PC-3 (cell line): ENCODE measurements at regions not wholly inside any gene's neighbourhood (a gene's known extent, or its start where the extent isn't known, plus 50 kb on each side); places are given as distances from the start of the nearest gene placed in this dataset.
"Not testable (repeated sequence)": the region's sequence is repeated elsewhere in the genome, so short reads cannot be mapped to it uniquely, and the experiment has no call there.

Source experiments
- ATAC-seq: fragments of 200-7000 bp; cut with Tn5 transposase; 2 replicates; pipeline ENCODE4 v1.9.1; 2020; ENCODE audit warnings: mild to moderate bottlenecking, moderate library complexity
- BruUV-seq: library from RNA; stranded (reverse); fragments of 400-500 nt; replicated peaks from 2 replicates; lab custom pipeline; 2021; lab: Mats Ljungman, UMichigan
- CTCF ChIA-PET: fragments of 300-600 bp; sonication (Branson Sonifier 250); formaldehyde crosslinking; loops from one replicate; lab custom pipeline; 2022; ENCODE audit warnings: antibody characterized with exemption; lab: Charles Lee
- POLR2A ChIA-PET: fragments of 300-600 bp; sonication (Branson Sonifier 250); formaldehyde crosslinking; loops from one replicate; lab custom pipeline; 2022; ENCODE audit warnings: antibody characterized with exemption; ENCODE audit not compliant: unreplicated experiment; lab: Charles Lee
- DNase-seq: peaks from one replicate; pipeline ENCODE4 v3.0.0-alpha.2; 2015
- H2AFZ ChIP-seq: fragments of 300-600 bp; sonication (generic); 2 replicates; pipeline ENCODE4 v1.6.0; 2016; ENCODE audit warnings: antibody characterized with exemption, low read length
- H3F3A ChIP-seq: fragments of 300-600 bp; sonication (generic); one replicate; pipeline ENCODE4 v1.6.0; 2017; ENCODE audit warnings: antibody characterized with exemption, low read length, control low read depth, mild to moderate bottlenecking; ENCODE audit not compliant: unreplicated experiment
- H3K27ac ChIP-seq: fragments of 300-600 bp; sonication (generic); 2 replicates; pipeline ENCODE4 v1.5.1; 2016; ENCODE audit warnings: mild to moderate bottlenecking, low read length
- H3K27me3 ChIP-seq: fragments of 300-600 bp; sonication (generic); 2 replicates; pipeline ENCODE4 v1.6.1; 2016; ENCODE audit warnings: low read length, mixed read lengths
- H3K36me3 ChIP-seq: fragments of 300-600 bp; sonication (generic); 2 replicates; pipeline ENCODE4 v1.6.1; 2016; ENCODE audit warnings: low read depth, mixed run types, low read length, mixed read lengths
- H3K4me1 ChIP-seq: fragments of 300-600 bp; sonication (generic); 2 replicates; pipeline ENCODE4 v1.5.1; 2016; ENCODE audit warnings: low read length; ENCODE audit not compliant: insufficient read depth
- H3K4me2 ChIP-seq: fragments of 300-600 bp; sonication (generic); 2 replicates; pipeline ENCODE4 v1.6.0; 2016; ENCODE audit warnings: low read length
- H3K4me3 ChIP-seq: fragments of 300-600 bp; sonication (generic); 2 replicates; pipeline ENCODE4 v1.5.1; 2016; ENCODE audit warnings: mild to moderate bottlenecking, low read length, mixed read lengths
- H3K79me2 ChIP-seq: fragments of 300-600 bp; sonication (generic); 2 replicates; pipeline ENCODE4 v1.6.1; 2017; ENCODE audit warnings: low read length, mixed read lengths
- H3K9ac ChIP-seq: fragments of 300-600 bp; sonication (generic); 2 replicates; pipeline ENCODE4 v1.6.0; 2016; ENCODE audit warnings: mild to moderate bottlenecking, low read length
- H3K9me2 ChIP-seq: fragments of 300-600 bp; sonication (generic); replicated peaks from 2 replicates; pipeline ENCODE4 v1.6.1; 2016; ENCODE audit warnings: mixed run types, low read length, mixed read lengths
- H3K9me3 ChIP-seq: fragments of 300-600 bp; sonication (generic); 2 replicates; pipeline ENCODE4 v1.6.1; 2016; ENCODE audit warnings: low read length, mixed read lengths
- H4K20me1 ChIP-seq: fragments of 300-600 bp; sonication (generic); 2 replicates; pipeline ENCODE4 v1.6.1; 2016; ENCODE audit warnings: low read length, mixed read lengths
- EZH2 ChIP-seq: fragments of 300-600 bp; sonication (generic); IDR thresholded peaks from one replicate; pipeline ENCODE4 v1.6.1; 2017; ENCODE audit warnings: antibody characterized with exemption, mild to moderate bottlenecking, low read length; ENCODE audit not compliant: unreplicated experiment
- EZH2phosphoT487 ChIP-seq: fragments of 300-600 bp; sonication (generic); IDR thresholded peaks from 2 replicates; pipeline ENCODE4 v1.6.1; 2018; ENCODE audit warnings: mild to moderate bottlenecking, antibody characterized with exemption, low read length, borderline replicate concordance
- intact Hi-C: fragments of 100-400 bp; cut with micrococcal nuclease; formaldehyde crosslinking; loops from 2 replicates; pipeline ENCODE4 v1.9.0; 2023
- TF ChIP-seq, protein P1 (sequence below): fragments of 300-600 bp; sonication (generic); conservative IDR thresholded peaks from 2 replicates; pipeline ENCODE4 v1.5.1; 2017; ENCODE audit warnings: antibody characterized with exemption, low read depth, mild to moderate bottlenecking, low read length

DNA sequence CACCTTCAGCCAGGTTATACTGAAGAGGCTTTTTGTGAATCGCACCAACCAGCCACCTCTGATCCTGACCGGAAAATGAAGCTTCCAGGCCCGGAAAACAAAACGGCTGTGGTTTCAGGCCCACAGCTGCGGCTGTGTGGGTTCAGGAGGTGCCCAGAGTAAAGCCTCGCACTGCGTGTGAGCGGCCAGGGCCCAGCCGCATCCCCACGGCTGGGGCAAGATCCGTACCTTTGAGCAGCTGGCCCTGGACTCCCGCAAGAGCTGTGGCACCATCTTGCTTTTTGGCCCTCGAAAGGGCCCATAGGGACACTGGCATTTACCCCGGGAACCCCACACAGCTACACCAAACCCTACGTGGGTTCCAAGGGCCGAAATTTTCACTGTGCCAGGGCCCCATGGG lies 63.0 kb downstream of the GLUL start:
- CTCF ChIA-PET = no interaction called here
- Histone ChIP-seq H3K9ac (no peak overlapping the region), H3F3A (no peaks in the 10 kb centered on the region), H3K9me2 (no peaks in the 10 kb centered on the region), H3K79me2 (no peaks in the 10 kb centered on the region), H3K9me3 (no peaks in the 10 kb centered on the region), H3K4me2 (no peak overlapping the region), H3K4me1 (no peaks in the 10 kb centered on the region), H2AFZ (no peak overlapping the region), H3K27me3 (no peaks in the 10 kb centered on the region), H3K4me3 (no peak overlapping the region), H3K27ac (no peak overlapping the region), H3K36me3 (no peaks in the 10 kb centered on the region), H4K20me1 (no peaks in the 10 kb centered on the region)
- TF ChIP-seq, protein P1, sequence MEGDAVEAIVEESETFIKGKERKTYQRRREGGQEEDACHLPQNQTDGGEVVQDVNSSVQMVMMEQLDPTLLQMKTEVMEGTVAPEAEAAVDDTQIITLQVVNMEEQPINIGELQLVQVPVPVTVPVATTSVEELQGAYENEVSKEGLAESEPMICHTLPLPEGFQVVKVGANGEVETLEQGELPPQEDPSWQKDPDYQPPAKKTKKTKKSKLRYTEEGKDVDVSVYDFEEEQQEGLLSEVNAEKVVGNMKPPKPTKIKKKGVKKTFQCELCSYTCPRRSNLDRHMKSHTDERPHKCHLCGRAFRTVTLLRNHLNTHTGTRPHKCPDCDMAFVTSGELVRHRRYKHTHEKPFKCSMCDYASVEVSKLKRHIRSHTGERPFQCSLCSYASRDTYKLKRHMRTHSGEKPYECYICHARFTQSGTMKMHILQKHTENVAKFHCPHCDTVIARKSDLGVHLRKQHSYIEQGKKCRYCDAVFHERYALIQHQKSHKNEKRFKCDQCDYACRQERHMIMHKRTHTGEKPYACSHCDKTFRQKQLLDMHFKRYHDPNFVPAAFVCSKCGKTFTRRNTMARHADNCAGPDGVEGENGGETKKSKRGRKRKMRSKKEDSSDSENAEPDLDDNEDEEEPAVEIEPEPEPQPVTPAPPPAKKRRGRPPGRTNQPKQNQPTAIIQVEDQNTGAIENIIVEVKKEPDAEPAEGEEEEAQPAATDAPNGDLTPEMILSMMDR = no peak
- TF ChIP-seq EZH2phosphoT487 (no peak), EZH2 (no peak)
- ATAC-seq (no peak), DNase-seq (no peak)
- POLR2A ChIA-PET = no interaction called here
- no TSS peak for BruUV-seq
- intact Hi-C loops = loop anchor here (10.0 kb wide), 1 partner anchor 244 kb away; no protein-coding TSS in a partner anchor

DNA sequence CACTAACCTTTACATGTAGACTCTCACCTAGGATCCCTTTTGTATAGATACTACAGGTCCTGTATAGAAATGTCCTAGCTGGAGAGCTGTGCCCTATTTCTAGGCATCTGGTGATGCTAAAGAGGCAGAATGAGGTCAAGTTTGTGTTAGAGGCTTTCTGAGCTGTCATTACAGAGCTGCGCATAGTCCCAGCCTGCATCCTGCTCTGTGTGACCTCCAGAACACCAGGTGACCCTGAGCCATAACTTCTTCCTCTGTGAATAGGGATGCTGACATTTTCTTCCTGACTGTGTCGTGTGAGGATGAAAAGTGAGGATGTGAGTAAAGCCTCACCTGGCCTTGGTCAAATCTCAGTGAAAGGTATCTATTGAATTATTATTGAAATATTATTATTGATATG lies 66.3 kb downstream of the GLUL start:
- H3K9ac ChIP-seq = no peak overlapping the region
- no peaks in the 10 kb centered on the region for H3F3A ChIP-seq
- no peaks in the 10 kb centered on the region for H3K79me2 ChIP-seq
- H3K27me3 ChIP-seq = no peaks in the 10 kb centered on the region
- H3K9me3 ChIP-seq = no peaks in the 10 kb centered on the region
- H4K20me1 ChIP-seq = no peaks in the 10 kb centered on the region
- no peak overlapping the region for H2AFZ ChIP-seq
- TF ChIP-seq EZH2phosphoT487 = no peak
- TF ChIP-seq, protein P1 = no peak
- DNase-seq = no peak
- no TSS peak for BruUV-seq
- ChIA-PET CTCF (no interaction called here), POLR2A (no interaction called here)
- H3K9me2 ChIP-seq = no peaks in the 10 kb centered on the region
- H3K4me1 ChIP-seq = no peaks in the 10 kb centered on the region
- intact Hi-C loops = loop anchor here (10.0 kb wide), 1 partner anchor 241 kb away; no protein-coding TSS in a partner anchor
- H3K4me3 ChIP-seq = no peak overlapping the region
- no peaks in the 10 kb centered on the region for H3K36me3 ChIP-seq
- ATAC-seq = no peak
- no peak overlapping the region for H3K27ac ChIP-seq
- no peak overlapping the region for H3K4me2 ChIP-seq

DNA sequence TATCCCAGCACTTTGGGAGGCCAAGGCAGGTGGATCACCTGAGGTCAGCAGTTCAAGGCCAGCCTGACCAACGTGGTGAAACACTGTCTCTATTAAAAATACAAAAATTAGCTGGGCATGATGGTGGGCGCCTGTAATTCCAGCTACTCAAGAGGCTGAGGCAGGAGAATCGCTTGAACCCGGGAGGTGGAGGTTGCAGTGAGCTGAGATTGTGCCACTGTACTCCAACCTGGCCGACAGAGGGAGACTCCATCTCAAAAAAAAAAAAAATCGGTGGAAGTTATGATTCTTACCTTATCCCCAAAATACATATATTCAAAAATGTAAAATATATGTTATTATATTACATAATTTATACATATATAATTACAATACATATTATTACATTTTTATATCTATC lies 70.1 kb downstream of the GLUL start:
- intact Hi-C loops = loop anchor here (2.0 to 10.0 kb wide), 4 partner anchors 75 to 237 kb away; no protein-coding TSS in a partner anchor
- H3K36me3 ChIP-seq, DNase-seq, ATAC-seq, H3K9me2 ChIP-seq, H3K79me2 ChIP-seq, H3K27ac ChIP-seq, H3K4me1 ChIP-seq, H3K9ac ChIP-seq, H2AFZ ChIP-seq, H3K4me3 ChIP-seq, H3K4me2 ChIP-seq, H3K9me3 ChIP-seq, POLR2A ChIA-PET, H4K20me1 ChIP-seq, H3K27me3 ChIP-seq, CTCF ChIA-PET, BruUV-seq, H3F3A ChIP-seq: not testable (repeated sequence)
